Lower lobe of right lung (tissue), 2 donors: ENCODE measurements at regions not wholly inside any gene's neighbourhood (a gene's known extent, or its start where the extent isn't known, plus 50 kb on each side); places are given as distances from the start of the nearest gene placed in this dataset.
A peak's percentile ranks its signal among the peaks of the same experiment; 100 is the strongest.

ENCODE experiments used
- ATAC-seq, 2 donors: fragments of 200-7000 bp; cut with Tn5 transposase; one replicate each; pipeline ENCODE4 v1.9.1; 2020 to 2022; ENCODE audit warnings: mild to moderate bottlenecking in 2 of 2, moderate library complexity in 2 of 2
- DNase-seq: peaks from one replicate; pipeline ENCODE4 v3.0.0-alpha.2; 2020
- H3K27ac ChIP-seq: fragments of 200-600 bp; one replicate; pipeline ENCODE4 v1.8.0; 2022
- H3K27me3 ChIP-seq: fragments of 200-600 bp; one replicate; pipeline ENCODE4 v1.8.0; 2022; ENCODE audit warnings: low read depth
- H3K36me3 ChIP-seq: fragments of 200-600 bp; one replicate; pipeline ENCODE4 v1.8.0; 2022; ENCODE audit warnings: mild to moderate bottlenecking
- H3K4me1 ChIP-seq: fragments of 200-600 bp; one replicate; pipeline ENCODE4 v1.8.0; 2022
- H3K4me3 ChIP-seq: fragments of 200-600 bp; one replicate; pipeline ENCODE4 v1.8.0; 2022; ENCODE audit warnings: mild to moderate bottlenecking
- H3K9me3 ChIP-seq: fragments of 200-600 bp; one replicate; pipeline ENCODE4 v1.8.0; 2022
- CTCF ChIP-seq: fragments of 200-600 bp; IDR thresholded peaks from one replicate; pipeline ENCODE4 v1.8.0; 2022; ENCODE audit warnings: antibody characterized with exemption, mild to moderate bottlenecking
- intact Hi-C: fragments of 100-400 bp; cut with DNase I; formaldehyde crosslinking; loops from one replicate; pipeline ENCODE4 v1.11.0; 2022
- donor health status: DM: no; HTN: yes; CAD: no; lungs with severe emphysema.

GRCh38 chr17:51537996-51538550 is 277.7 kb downstream of the UTP18 start:
- DNase-seq (no peak), ATAC-seq (no peak)
- Histone ChIP-seq H3K4me1 (no peaks in the 10 kb centered on the region), H3K4me3 (no peak overlapping the region), H3K9me3 (no peaks in the 10 kb centered on the region), H3K27me3 (no peaks in the 10 kb centered on the region), H3K36me3 (no peaks in the 10 kb centered on the region), H3K27ac (no peak overlapping the region)
- no peak for TF ChIP-seq CTCF
- intact Hi-C loops = no loop called here

- no peaks in the 10 kb centered on the region for H3K4me1 ChIP-seq
- ATAC-seq = no peak
- H3K27ac ChIP-seq = no peak overlapping the region
- intact Hi-C loops = no loop called here
- H3K27me3 ChIP-seq = no peaks in the 10 kb centered on the region
- TF ChIP-seq CTCF = no peak
- no peak for DNase-seq
- H3K36me3 ChIP-seq = no peaks in the 10 kb centered on the region
- H3K4me3 ChIP-seq = no peak overlapping the region
- no peaks in the 10 kb centered on the region for H3K9me3 ChIP-seq
These were observed 279.8 kb downstream of the UTP18 start for GRCh38 chr17:51540151-51540550.

- Histone ChIP-seq H3K4me3 (no peak overlapping the region), H3K4me1 (no peaks in the 10 kb centered on the region), H3K9me3 (no peaks in the 10 kb centered on the region), H3K27ac (no peak overlapping the region), H3K36me3 (no peaks in the 10 kb centered on the region), H3K27me3 (no peaks in the 10 kb centered on the region)
- DNase-seq (no peak), ATAC-seq (no peak)
- TF ChIP-seq CTCF = no peak
- intact Hi-C loops = no loop called here
These were observed 280.9 kb downstream of the UTP18 start for GRCh38 chr17:51541215-51541614.

GRCh38 chr17:51546114-51546513 is 285.8 kb downstream of the UTP18 start:
- Histone ChIP-seq H3K27me3 (no peaks in the 10 kb centered on the region), H3K36me3 (no peaks in the 10 kb centered on the region), H3K4me1 (no peaks in the 10 kb centered on the region), H3K27ac (no peak overlapping the region), H3K4me3 (no peak overlapping the region), H3K9me3 (no peaks in the 10 kb centered on the region)
- ATAC-seq (no peak), DNase-seq (no peak)
- no peak for TF ChIP-seq CTCF
- intact Hi-C loops = no loop called here

GRCh38 chr17:51548125-51548524 is 287.8 kb downstream of the UTP18 start:
- DNase-seq (no peak), ATAC-seq (no peak)
- no peaks in the 10 kb centered on the region for H3K36me3 ChIP-seq
- H3K27me3 ChIP-seq = no peaks in the 10 kb centered on the region
- intact Hi-C loops = no loop called here
- no peaks in the 10 kb centered on the region for H3K9me3 ChIP-seq
- H3K4me1 ChIP-seq = no peaks in the 10 kb centered on the region
- no peak overlapping the region for H3K27ac ChIP-seq
- TF ChIP-seq CTCF = no peak
- no peak overlapping the region for H3K4me3 ChIP-seq

GRCh38 chr17:51555153-51555552 is 294.8 kb downstream of the UTP18 start:
- ATAC-seq = peak; percentile 79 to 80

More at GRCh38 chr17:51555153-51555552, 294.8 kb downstream of the UTP18 start:
- no peaks in the 10 kb centered on the region for H3K36me3 ChIP-seq
- H3K4me1 ChIP-seq = no peaks in the 10 kb centered on the region
- no peak for DNase-seq
- intact Hi-C loops = no loop called here
- H3K9me3 ChIP-seq = no peaks in the 10 kb centered on the region
- TF ChIP-seq CTCF = no peak
- no peak overlapping the region for H3K27ac ChIP-seq
- no peaks in the 10 kb centered on the region for H3K27me3 ChIP-seq
- H3K4me3 ChIP-seq = no peak overlapping the region
